Osteoblast (primary cell): ENCODE measurements at regions not wholly inside any gene's neighbourhood (a gene's known extent, or its start where the extent isn't known, plus 50 kb on each side); places are given as distances from the start of the nearest gene placed in this dataset.

ENCODE experiments used
- DNase-seq: peaks from one replicate; pipeline ENCODE4 v3.0.0; 2011; ENCODE audit warnings: low spot score, mixed read lengths; ENCODE audit not compliant: insufficient read length; ENCODE audit errors: missing footprints
- H2AFZ ChIP-seq: 2 replicates; pipeline ENCODE4 v1.6.0; 2011; ENCODE audit warnings: mild to moderate bottlenecking, low read length
- H3K27ac ChIP-seq: 2 replicates; pipeline ENCODE4 v1.5.1; 2011; ENCODE audit warnings: mild to moderate bottlenecking, low read depth, low read length, moderate library complexity
- H3K27me3 ChIP-seq: 2 replicates; pipeline ENCODE4 v1.6.0; 2012; ENCODE audit warnings: mild to moderate bottlenecking, control low read depth, inconsistent platforms, low read length, moderate library complexity; ENCODE audit not compliant: insufficient read depth
- H3K36me3 ChIP-seq: 2 replicates; pipeline ENCODE4 v1.5.1; 2011; ENCODE audit warnings: mild to moderate bottlenecking, low read length, control low read depth, moderate library complexity; ENCODE audit not compliant: insufficient read depth
- H3K4me1 ChIP-seq: 2 replicates; pipeline ENCODE4 v1.5.1; 2011; ENCODE audit warnings: mild to moderate bottlenecking, low read length, control low read depth, moderate library complexity; ENCODE audit not compliant: insufficient read depth
- H3K4me2 ChIP-seq: 2 replicates; pipeline ENCODE4 v1.6.0; 2011; ENCODE audit warnings: mild to moderate bottlenecking, low read length; ENCODE audit not compliant: insufficient read depth
- H3K4me3 ChIP-seq: fragments of 200-600 bp; sonication (generic); 3 replicates; pipeline ENCODE4 v1.5.1; 2012; ENCODE audit warnings: mild to moderate bottlenecking, low read length, inconsistent platforms; ENCODE audit not compliant: insufficient read depth
- H3K79me2 ChIP-seq: 2 replicates; pipeline ENCODE4 v1.6.0; 2012; ENCODE audit warnings: mild to moderate bottlenecking, low read length, control low read depth, inconsistent platforms; ENCODE audit not compliant: insufficient read depth
- H3K9me3 ChIP-seq: 2 replicates; pipeline ENCODE4 v1.5.1; 2011; ENCODE audit warnings: low read depth, low read length, control low read depth
- H4K20me1 ChIP-seq: 2 replicates; pipeline ENCODE4 v1.6.0; 2012; ENCODE audit warnings: mild to moderate bottlenecking, low read length, control low read depth; ENCODE audit not compliant: insufficient read depth
- TF ChIP-seq, protein P1 (sequence below): IDR thresholded peaks from 2 replicates; pipeline ENCODE4 v1.5.1; 2011; ENCODE audit warnings: mild to moderate bottlenecking, low read depth, low read length, moderate library complexity; ENCODE audit errors: extremely low read depth

- H3K9me3 ChIP-seq = no peaks in the 10 kb centered on the region
- DNase-seq = no peak
- no peak overlapping the region for H3K27ac ChIP-seq
- H3K79me2 ChIP-seq = no peaks in the 10 kb centered on the region
- no peaks in the 10 kb centered on the region for H3K27me3 ChIP-seq
- H3K4me1 ChIP-seq = no peaks in the 10 kb centered on the region
- TF ChIP-seq, protein P1, sequence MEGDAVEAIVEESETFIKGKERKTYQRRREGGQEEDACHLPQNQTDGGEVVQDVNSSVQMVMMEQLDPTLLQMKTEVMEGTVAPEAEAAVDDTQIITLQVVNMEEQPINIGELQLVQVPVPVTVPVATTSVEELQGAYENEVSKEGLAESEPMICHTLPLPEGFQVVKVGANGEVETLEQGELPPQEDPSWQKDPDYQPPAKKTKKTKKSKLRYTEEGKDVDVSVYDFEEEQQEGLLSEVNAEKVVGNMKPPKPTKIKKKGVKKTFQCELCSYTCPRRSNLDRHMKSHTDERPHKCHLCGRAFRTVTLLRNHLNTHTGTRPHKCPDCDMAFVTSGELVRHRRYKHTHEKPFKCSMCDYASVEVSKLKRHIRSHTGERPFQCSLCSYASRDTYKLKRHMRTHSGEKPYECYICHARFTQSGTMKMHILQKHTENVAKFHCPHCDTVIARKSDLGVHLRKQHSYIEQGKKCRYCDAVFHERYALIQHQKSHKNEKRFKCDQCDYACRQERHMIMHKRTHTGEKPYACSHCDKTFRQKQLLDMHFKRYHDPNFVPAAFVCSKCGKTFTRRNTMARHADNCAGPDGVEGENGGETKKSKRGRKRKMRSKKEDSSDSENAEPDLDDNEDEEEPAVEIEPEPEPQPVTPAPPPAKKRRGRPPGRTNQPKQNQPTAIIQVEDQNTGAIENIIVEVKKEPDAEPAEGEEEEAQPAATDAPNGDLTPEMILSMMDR = no peak
- no peaks in the 10 kb centered on the region for H4K20me1 ChIP-seq
- H3K36me3 ChIP-seq = no peaks in the 10 kb centered on the region
- H2AFZ ChIP-seq = no peak overlapping the region
- H3K4me3 ChIP-seq = no peak overlapping the region
- no peak overlapping the region for H3K4me2 ChIP-seq
These were observed 395.9 kb upstream of the INTU start for GRCh38 chr4:127236889-127237288.

- Histone ChIP-seq H3K9me3 (no peaks in the 10 kb centered on the region), H3K4me1 (no peaks in the 10 kb centered on the region), H3K4me3 (no peak overlapping the region), H3K36me3 (no peaks in the 10 kb centered on the region), H4K20me1 (no peaks in the 10 kb centered on the region), H2AFZ (no peak overlapping the region), H3K27ac (no peak overlapping the region), H3K27me3 (no peaks in the 10 kb centered on the region), H3K79me2 (no peaks in the 10 kb centered on the region), H3K4me2 (no peak overlapping the region)
- no peak for DNase-seq
- TF ChIP-seq, protein P1 = no peak
These were observed 395.2 kb upstream of the INTU start for GRCh38 chr4:127237581-127237980.

- Histone ChIP-seq H4K20me1 (no peaks in the 10 kb centered on the region), H3K27ac (no peak overlapping the region), H3K4me2 (no peak overlapping the region), H3K4me1 (no peaks in the 10 kb centered on the region), H3K36me3 (no peaks in the 10 kb centered on the region), H2AFZ (no peak overlapping the region), H3K9me3 (no peaks in the 10 kb centered on the region), H3K27me3 (no peaks in the 10 kb centered on the region), H3K79me2 (no peaks in the 10 kb centered on the region), H3K4me3 (no peak overlapping the region)
- TF ChIP-seq, protein P1 = no peak
- DNase-seq = no peak
These were observed 393.7 kb upstream of the INTU start for GRCh38 chr4:127238956-127239475.

GRCh38 chr4:127239902-127240763 is 392.6 kb upstream of the INTU start:
- H3K36me3 ChIP-seq = no peaks in the 10 kb centered on the region
- H3K79me2 ChIP-seq = no peaks in the 10 kb centered on the region
- H3K27me3 ChIP-seq = no peaks in the 10 kb centered on the region
- H3K27ac ChIP-seq = no peak overlapping the region
- TF ChIP-seq, protein P1 = no peak
- H2AFZ ChIP-seq = no peak overlapping the region
- no peak for DNase-seq
- H3K4me3 ChIP-seq = no peak overlapping the region
- H3K9me3 ChIP-seq = no peaks in the 10 kb centered on the region
- H3K4me1 ChIP-seq = no peaks in the 10 kb centered on the region
- H3K4me2 ChIP-seq = no peak overlapping the region
- no peaks in the 10 kb centered on the region for H4K20me1 ChIP-seq
